SK-N-SH (cell line): ENCODE measurements at regions not wholly inside any gene's neighbourhood (a gene's known extent, or its start where the extent isn't known, plus 50 kb on each side); places are given as distances from the start of the nearest gene placed in this dataset.

ENCODE experiments used
- CTCF ChIA-PET: fragments of 300-600, 350-600 bp; formaldehyde crosslinking; extraction: SDS; loops from one replicate; lab custom pipeline; 2021; lab: Yijun Ruan, JAX
- POLR2A ChIA-PET: fragments of 350-600 bp; sonication (Branson Sonifier 250); formaldehyde crosslinking; extraction: SDS; loops from one replicate; lab custom pipeline; 2020; ENCODE audit warnings: antibody characterized with exemption, inconsistent platforms; lab: Yijun Ruan, JAX
- DNase-seq: peaks from one replicate; pipeline ENCODE4 v3.0.0; 2012
- H2AFZ ChIP-seq: fragments of 200-600 bp; sonication (generic); 2 replicates; pipeline ENCODE4 v1.8.1; 2016; ENCODE audit warnings: antibody characterized with exemption, mild to moderate bottlenecking, low read depth
- H3F3A ChIP-seq: fragments of 200-600 bp; sonication (generic); replicated peaks from 2 replicates; pipeline ENCODE3; 2016; ENCODE audit warnings: antibody characterized with exemption, mild to moderate bottlenecking; ENCODE audit not compliant: insufficient read depth
- H3K27ac ChIP-seq, 2 experiments: fragments of 200-500 bp in 1 of 2; fragments of 200-600 bp in 1 of 2; sonication (Bioruptor generic) in 1 of 2; sonication (generic), shearing (Covaris generic) in 1 of 2; 2 replicates each; pipeline versions ENCODE4 v1.5.1 to v1.6.1; 2014 to 2016; ENCODE audit warnings: low read depth in 2 of 2, inconsistent platforms in 1 of 2, low read length in 1 of 2, mild to moderate bottlenecking in 1 of 2, mixed read lengths in 1 of 2
- H3K27me3 ChIP-seq: fragments of 200-600 bp; sonication (generic), shearing (Covaris generic); 2 replicates; pipeline ENCODE4 v1.6.1; 2016; ENCODE audit warnings: mixed run types; ENCODE audit not compliant: insufficient read depth
- H3K36me3 ChIP-seq, 2 experiments: fragments of 200-500 bp in 1 of 2; fragments of 200-600 bp in 1 of 2; sonication (Bioruptor generic) in 1 of 2; sonication (generic) in 1 of 2; replicated peaks in 1 of 2; 2 replicates each; pipeline versions ENCODE3 to v1.5.1; 2014 to 2016; ENCODE audit warnings: low read length in 1 of 2, mild to moderate bottlenecking in 1 of 2; ENCODE audit not compliant: insufficient read depth in 2 of 2, control insufficient read depth in 1 of 2
- H3K4me1 ChIP-seq, 2 experiments: fragments of 200-500 bp in 1 of 2; fragments of 200-600 bp in 1 of 2; sonication (Bioruptor generic) in 1 of 2; sonication (generic), shearing (Covaris generic) in 1 of 2; 2 replicates each; pipeline versions ENCODE4 v1.5.1 to v1.6.1; 2014 to 2016; ENCODE audit warnings: low read depth in 1 of 2, low read length in 1 of 2, mixed run types in 1 of 2; ENCODE audit not compliant: insufficient read depth in 2 of 2, control insufficient read depth in 1 of 2
- H3K4me2 ChIP-seq: fragments of 200-600 bp; sonication (generic), shearing (Covaris generic); 2 replicates; pipeline ENCODE4 v1.6.1; 2017; ENCODE audit warnings: mixed run types
- H3K4me3 ChIP-seq, 2 experiments: fragments of 200-500 bp in 1 of 2; fragments of 200-600 bp in 1 of 2; sonication (Bioruptor generic) in 1 of 2; sonication (generic), shearing (Covaris generic) in 1 of 2; 2 replicates each; pipeline versions ENCODE4 v1.5.1 to v1.8.1; 2014 to 2016; ENCODE audit warnings: low read depth in 2 of 2, inconsistent platforms in 1 of 2, low read length in 1 of 2, mild to moderate bottlenecking in 1 of 2, mixed read lengths in 1 of 2, moderate library complexity in 1 of 2
- H3K79me2 ChIP-seq: fragments of 200-600 bp; sonication (generic); 2 replicates; pipeline ENCODE4 v1.8.1; 2017; ENCODE audit warnings: mild to moderate bottlenecking; ENCODE audit not compliant: insufficient read depth
- H3K9ac ChIP-seq: fragments of 200-600 bp; sonication (generic); 2 replicates; pipeline ENCODE4 v1.6.1; 2017; ENCODE audit warnings: mixed run types
- H3K9me2 ChIP-seq: fragments of 200-600 bp; sonication (generic); 2 replicates; pipeline ENCODE4 v1.6.1; 2017; ENCODE audit warnings: mixed run types
- H3K9me3 ChIP-seq: fragments of 200-600 bp; sonication (generic); 2 replicates; pipeline ENCODE4 v1.6.1; 2017; ENCODE audit warnings: mixed run types, mild to moderate bottlenecking, moderate library complexity
- H4K20me1 ChIP-seq: fragments of 200-600 bp; sonication (generic); 2 replicates; pipeline ENCODE4 v1.6.1; 2017; ENCODE audit warnings: mild to moderate bottlenecking, mixed run types; ENCODE audit not compliant: insufficient read depth
- CHD2 ChIP-seq: fragments of 150-350 bp; IDR thresholded peaks from 2 replicates; pipeline ENCODE4 v1.6.1; 2018; ENCODE audit warnings: low read length; ENCODE audit not compliant: partially characterized antibody
- ELF1 ChIP-seq: IDR thresholded peaks from 2 replicates; pipeline ENCODE4 v1.4.0; 2012
- FOSL2 ChIP-seq: IDR thresholded peaks from 2 replicates; pipeline ENCODE4 v1.4.0; 2012; ENCODE audit warnings: low read depth, mild to moderate bottlenecking, moderate library complexity, borderline replicate concordance
- FOXJ3 ChIP-seq: sonication (generic); formaldehyde crosslinking; IDR thresholded peaks from 2 replicates; pipeline ENCODE4 v1.5.1; 2020; ENCODE audit warnings: mild to moderate bottlenecking, missing genetic modification reagents
- JUND ChIP-seq: IDR thresholded peaks from 2 replicates; pipeline ENCODE4 v1.4.0; 2012
- MAX ChIP-seq: IDR thresholded peaks from 2 replicates; pipeline ENCODE4 v1.4.0; 2012; ENCODE audit warnings: low read depth
- PBX3 ChIP-seq: IDR thresholded peaks from 2 replicates; pipeline ENCODE4; 2012
- POLR2AphosphoS5 ChIP-seq: IDR thresholded peaks from 2 replicates; pipeline ENCODE4 v1.6.1; 2012; ENCODE audit warnings: low read depth, low read length
- RCOR1 ChIP-seq: fragments of 150-350 bp; IDR thresholded peaks from 2 replicates; pipeline ENCODE4 v1.6.1; 2017; ENCODE audit warnings: antibody characterized with exemption, low read length
- TAF1 ChIP-seq: IDR thresholded peaks from 2 replicates; pipeline ENCODE4 v1.6.1; 2012; ENCODE audit warnings: low read depth, mild to moderate bottlenecking, low read length, moderate library complexity, borderline replicate concordance
- USF1 ChIP-seq: IDR thresholded peaks from 2 replicates; pipeline ENCODE4 v1.4.0; 2012; ENCODE audit warnings: low read depth, borderline replicate concordance
- ZBTB33 ChIP-seq: IDR thresholded peaks from 2 replicates; pipeline ENCODE4 v1.4.0; 2012; ENCODE audit warnings: low read depth, borderline replicate concordance
- whole genome bisulfite sequencing: methylation state at CpG from one replicate; pipeline ENCODE4 v1.1.6; 2017; ENCODE audit warnings: low lambda C conversion rate; 5-methylcytosine and 5-hydroxymethylcytosine counted together

GRCh38 chr3:124207873-124208485 is 216.1 kb upstream of the ROPN1 start (continued):
- TF ChIP-seq ZBTB33, result no peak
- no peak for TF ChIP-seq POLR2AphosphoS5
- no peak for TF ChIP-seq PBX3
- TF ChIP-seq FOXJ3, result no peak
- TF ChIP-seq FOSL2, result no peak

GRCh38 chr3:124209426-124209825 is 217.5 kb upstream of the ROPN1 start:
- H3K27ac ChIP-seq, result no peak overlapping the region
- CTCF ChIA-PET, result interaction anchor here (1.4 kb wide), 1 partner anchor 31 kb away, joined by 3 read pairs; no protein-coding TSS in a partner anchor
- H3K79me2 ChIP-seq, result no peaks in the 10 kb centered on the region
- DNase-seq, result no peak
- no peaks in the 10 kb centered on the region for H3K9me2 ChIP-seq
- H2AFZ ChIP-seq, result no peak overlapping the region
- no peak overlapping the region for H3K9ac ChIP-seq
- H4K20me1 ChIP-seq, result no peaks in the 10 kb centered on the region
- H3K27me3 ChIP-seq, result no peaks in the 10 kb centered on the region
- 71% methylated on average over 2 of the region's 2 CpGs for WGBS
- H3K36me3 ChIP-seq, result no peaks in the 10 kb centered on the region
- POLR2A ChIA-PET, result no interaction called here
- H3F3A ChIP-seq, result no peaks in the 10 kb centered on the region
- H3K4me1 ChIP-seq, result peaks cover 0 to 16% of the 10 kb centered on the region in 2 experiments; a peak in 2 of 4 replicates
- no peak overlapping the region for H3K4me3 ChIP-seq
- no peak overlapping the region for H3K4me2 ChIP-seq
- no peaks in the 10 kb centered on the region; the same call in 1 of the 2 replicates for H3K9me3 ChIP-seq
- no peak for TF ChIP-seq RCOR1
- TF ChIP-seq TAF1, result no peak
- no peak for TF ChIP-seq USF1
- no peak for TF ChIP-seq CHD2
- TF ChIP-seq POLR2AphosphoS5, result no peak
- no peak for TF ChIP-seq ELF1
- no peak for TF ChIP-seq MAX
- no peak for TF ChIP-seq JUND
- TF ChIP-seq, all 33 proteins: peak for 0
